B cell (primary cell): ENCODE measurements at regions not wholly inside any gene's neighbourhood (a gene's known extent, or its start where the extent isn't known, plus 50 kb on each side); places are given as distances from the start of the nearest gene placed in this dataset.

ENCODE experiments used
- ATAC-seq: fragments of 200-7000 bp; cut with Tn5 transposase; one replicate; pipeline ENCODE4 v1.10.0; 2021; ENCODE audit warnings: low read depth, mild to moderate bottlenecking, moderate number of reproducible peaks, moderate library complexity
- CTCF ChIA-PET: fragments of 350-600 bp; sonication (Branson Sonifier 250); formaldehyde crosslinking; loops from one replicate; lab custom pipeline; 2021; ENCODE audit warnings: antibody characterized with exemption, inconsistent platforms; lab: Charles Lee
- POLR2A ChIA-PET: fragments of 350-600 bp; sonication (Branson Sonifier 250); formaldehyde crosslinking; loops from one replicate; lab custom pipeline; 2021; ENCODE audit warnings: antibody characterized with exemption; lab: Charles Lee
- DNase-seq: peaks from one replicate; pipeline ENCODE4 v3.0.0; 2013
- H2AFZ ChIP-seq: 2 replicates; pipeline ENCODE4 v1.6.1; 2012; ENCODE audit warnings: mild to moderate bottlenecking, low read depth, low read length; ENCODE audit not compliant: insufficient read depth, poor library complexity, severe bottlenecking
- H3K27ac ChIP-seq, 2 donors: 1 replicate in 1 of 2; 2 replicates in 1 of 2; pipeline ENCODE4 v1.5.1; 2012 to 2013; ENCODE audit warnings: low read length in 2 of 2, mild to moderate bottlenecking in 2 of 2, moderate library complexity in 1 of 2
- H3K27me3 ChIP-seq, 4 experiments: fragments of 200-600 bp in 1 of 4; sonication (generic) in 1 of 4; replicated peaks in 1 of 4; 1 replicate in 2 of 4; 2 replicates in 2 of 4; pipeline versions ENCODE4 v1.6.1 to v1.7.0; 2013 to 2016; ENCODE audit warnings: low read length in 3 of 4, mild to moderate bottlenecking in 2 of 4, mixed read lengths in 1 of 4, moderate library complexity in 1 of 4; ENCODE audit not compliant: insufficient read depth in 4 of 4, control insufficient read depth in 3 of 4; ENCODE audit errors: control extremely low read depth in 1 of 4
- H3K36me3 ChIP-seq, 2 experiments: replicated peaks in 1 of 2; 1 replicate in 1 of 2; 2 replicates in 1 of 2; pipeline versions ENCODE4 v1.6.1 to v1.7.1; 2013; ENCODE audit warnings: low read length in 1 of 2; ENCODE audit not compliant: insufficient read depth in 2 of 2, control insufficient read depth in 1 of 2; ENCODE audit errors: control extremely low read depth in 1 of 2, extremely low read depth in 1 of 2
- H3K4me1 ChIP-seq, 2 donors: fragments of 200-600 bp in 1 of 2; sonication (generic) in 1 of 2; 1 replicate in 1 of 2; 2 replicates in 1 of 2; pipeline versions ENCODE4 v1.5.1 to v1.6.1; 2013 to 2017; ENCODE audit warnings: low read length in 2 of 2; ENCODE audit not compliant: control insufficient read depth in 2 of 2, insufficient read depth in 2 of 2
- H3K4me2 ChIP-seq: replicated peaks from 2 replicates; pipeline ENCODE3; 2012; ENCODE audit warnings: mild to moderate bottlenecking, low read depth, low read length; ENCODE audit not compliant: poor library complexity, severe bottlenecking
- H3K4me3 ChIP-seq, 5 experiments: fragments of 200-600 bp in 1 of 5; sonication (generic) in 1 of 5; 1 replicate in 3 of 5; 2 replicates in 2 of 5; pipeline versions ENCODE4 v1.5.1 to v1.7.0; 2011 to 2016; ENCODE audit warnings: low read length in 4 of 5, mild to moderate bottlenecking in 4 of 5, low read depth in 2 of 5, control low read depth in 1 of 5, moderate library complexity in 1 of 5; ENCODE audit not compliant: insufficient read depth in 1 of 5; ENCODE audit errors: control extremely low read depth in 1 of 5, extremely low read depth in 1 of 5
- H3K79me2 ChIP-seq: fragments of 200-600 bp; sonication (generic); one replicate; pipeline ENCODE4 v1.6.0; 2016; ENCODE audit warnings: low read length; ENCODE audit not compliant: control insufficient read depth, insufficient read depth
- H3K9ac ChIP-seq: fragments of 200-600 bp; sonication (generic); 2 replicates; pipeline ENCODE4 v1.6.1; 2017; ENCODE audit warnings: mild to moderate bottlenecking, low read length, moderate library complexity
- H3K9me3 ChIP-seq, 3 donors: one replicate each; pipeline versions ENCODE4 v1.6.1 to v1.7.1; 2013; ENCODE audit warnings: low read length in 2 of 3; ENCODE audit not compliant: control insufficient read depth in 2 of 3, insufficient read depth in 1 of 3; ENCODE audit errors: control extremely low read depth in 1 of 3
- H4K20me1 ChIP-seq: 2 replicates; pipeline ENCODE4 v1.6.0; 2012; ENCODE audit warnings: mild to moderate bottlenecking, low read length; ENCODE audit not compliant: insufficient read depth, control insufficient read depth, poor library complexity, severe bottlenecking
- H3K27ac Mint-ChIP-seq: one replicate; pipeline ENCODE4 v1.8.0; 2021; ENCODE audit warnings: mixed read lengths
- H3K27me3 Mint-ChIP-seq: one replicate; pipeline ENCODE4 v1.8.0; 2021; ENCODE audit warnings: mixed read lengths
- H3K4me1 Mint-ChIP-seq: one replicate; pipeline ENCODE4 v1.8.0; 2021; ENCODE audit warnings: mixed read lengths
- H3K4me3 Mint-ChIP-seq: one replicate; pipeline ENCODE4 v1.8.0; 2021; ENCODE audit warnings: mixed read lengths
- H3K9me3 Mint-ChIP-seq: one replicate; pipeline ENCODE4 v1.8.0; 2022; ENCODE audit warnings: mixed read lengths; ENCODE audit not compliant: insufficient read depth
- CTCF ChIP-seq: fragments of 200-600 bp; IDR thresholded peaks from one replicate; pipeline ENCODE4 v1.8.0; 2022; ENCODE audit warnings: antibody characterized with exemption, mild to moderate bottlenecking
- EZH2 ChIP-seq: IDR thresholded peaks from 2 replicates; pipeline ENCODE4 v1.6.1; 2012; ENCODE audit warnings: borderline replicate concordance, low read depth, mild to moderate bottlenecking, moderate library complexity, low read length; ENCODE audit not compliant: insufficient read depth, poor library complexity, severe bottlenecking
- WGBS: methylation state at CpG from one replicate; pipeline ENCODE4 v1.1.5; 2013; ENCODE audit warnings: missing lambda C conversion rate; ENCODE audit not compliant: insufficient coverage; 5-methylcytosine and 5-hydroxymethylcytosine counted together
- intact Hi-C: fragments of 100-400 bp; cut with micrococcal nuclease; formaldehyde crosslinking; loops from one replicate; pipeline ENCODE4 v1.10.0; 2022

DNA sequence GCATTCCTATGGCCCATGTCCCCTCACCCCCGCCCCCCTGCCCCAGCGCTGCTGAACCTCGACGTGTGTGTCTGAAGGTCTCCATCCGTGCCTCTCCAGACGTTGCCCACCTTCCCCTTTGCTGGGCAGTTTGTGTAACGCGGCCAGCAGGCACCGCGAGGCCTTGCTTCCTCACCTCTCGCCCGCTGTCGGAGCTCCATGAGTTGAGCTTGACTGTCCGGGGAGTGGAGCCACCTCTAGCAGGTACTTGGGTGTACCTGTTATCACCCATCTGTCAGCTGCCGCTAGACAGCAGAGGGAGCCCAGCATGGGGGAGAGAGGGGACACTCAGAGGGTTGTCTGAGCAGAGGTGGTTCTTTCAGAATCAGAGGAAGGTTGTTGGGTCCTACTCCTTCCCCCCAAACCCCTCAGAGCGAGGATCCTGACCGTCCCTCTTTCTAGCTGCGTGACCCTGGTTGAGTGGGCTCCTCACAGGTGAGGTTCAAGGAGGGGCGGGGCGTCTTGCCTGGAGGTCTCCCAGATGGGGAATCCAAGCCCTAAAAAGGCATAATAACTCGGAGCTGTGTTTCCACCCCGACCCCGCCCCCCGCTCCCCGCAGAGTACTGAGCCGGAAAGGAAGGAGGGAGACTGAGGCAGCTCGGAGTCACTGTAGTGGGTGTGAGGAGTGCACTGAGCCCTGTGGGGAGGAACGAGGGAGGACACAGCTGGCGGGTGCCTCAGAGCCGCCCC, 184.7 kb downstream of the C9orf50 start:
- H3K36me3 ChIP-seq = no peaks in the 10 kb centered on the region
- H4K20me1 ChIP-seq = no peaks in the 10 kb centered on the region
- DNase-seq (no peak), ATAC-seq (no peak)
- CTCF ChIA-PET = no interaction called here
- peak overlapping the region; percentile 57 for H2AFZ ChIP-seq
- peaks cover 22 to 29% of the 10 kb centered on the region in 2 donors for H3K4me1 ChIP-seq
- H3K27me3 Mint-ChIP-seq = peaks cover 53% of the 10 kb centered on the region
- H3K4me2 ChIP-seq = peak overlapping the region; percentile 84
- H3K27ac ChIP-seq = no peak overlapping the region
- peaks cover 0 to 65% (median 32%) of the 10 kb centered on the region in 4 experiments for H3K27me3 ChIP-seq
- WGBS = 70% methylated on average over 28 of the region's 30 CpGs
- POLR2A ChIA-PET = interaction anchor here (0.6 kb wide), 2 partner anchors 21 to 37 kb away, joined by 5 to 6 read pairs; no protein-coding TSS in a partner anchor
- H3K4me1 Mint-ChIP-seq = peaks cover 21% of the 10 kb centered on the region
- H3K79me2 ChIP-seq = no peaks in the 10 kb centered on the region
- H3K9me3 Mint-ChIP-seq = no peaks in the 10 kb centered on the region
- TF ChIP-seq CTCF (no peak), EZH2 (no peak)
- no peak overlapping the region for H3K4me3 ChIP-seq
- intact Hi-C loops = no loop called here
- peaks cover 0 to 20% (median 3%) of the 10 kb centered on the region in 3 donors for H3K9me3 ChIP-seq
- H3K27ac Mint-ChIP-seq = no peak overlapping the region
- peak overlapping the region; percentile 41 for H3K9ac ChIP-seq
- H3K4me3 Mint-ChIP-seq = peak overlapping the region; percentile 95

GRCh38 chr9:129435291-129435690, 185.6 kb downstream of the C9orf50 start:
- WGBS = 94% methylated on average over 11 of the region's 12 CpGs
- H3K4me2 ChIP-seq = no peak overlapping the region
- Mint-ChIP-seq H3K9me3 (no peaks in the 10 kb centered on the region), H3K4me1 (peaks cover 19% of the 10 kb centered on the region), H3K27me3 (peaks cover 45% of the 10 kb centered on the region), H3K27ac (no peak overlapping the region), H3K4me3 (peak overlapping the region; percentile 39)
- ATAC-seq = no peak
- H3K4me3 ChIP-seq = no peak overlapping the region
- H3K36me3 ChIP-seq = no peaks in the 10 kb centered on the region
- H3K9ac ChIP-seq = no peak overlapping the region
- ChIA-PET POLR2A (no interaction called here), CTCF (no interaction called here)
- no peak for DNase-seq
- no peaks in the 10 kb centered on the region for H4K20me1 ChIP-seq
- peaks cover 0 to 20% (median 3%) of the 10 kb centered on the region in 3 donors for H3K9me3 ChIP-seq
- peaks cover 22 to 29% of the 10 kb centered on the region in 2 donors for H3K4me1 ChIP-seq
- no peak overlapping the region for H2AFZ ChIP-seq
- H3K27me3 ChIP-seq = peaks cover 0 to 56% (median 28%) of the 10 kb centered on the region in 4 experiments
- no peaks in the 10 kb centered on the region for H3K79me2 ChIP-seq
- no peak overlapping the region for H3K27ac ChIP-seq
- intact Hi-C loops = no loop called here
- TF ChIP-seq CTCF = no peak
- TF ChIP-seq EZH2 = no peak
